Retinal pigment epithelial cell (primary cell): ENCODE measurements at regions not wholly inside any gene's neighbourhood (a gene's known extent, or its start where the extent isn't known, plus 50 kb on each side); places are given as distances from the start of the nearest gene placed in this dataset.

Source experiments
- DNase-seq: peaks from one replicate; pipeline ENCODE4 v3.0.0-alpha.2; 2010; ENCODE audit warnings: low read depth
- H3K4me3 ChIP-seq: 2 replicates; pipeline ENCODE4 v1.5.1; 2011; ENCODE audit warnings: mild to moderate bottlenecking, low read length, control low read depth, moderate library complexity
- CTCF ChIP-seq: conservative IDR thresholded peaks from 2 replicates; pipeline ENCODE4 v1.5.1; 2011; ENCODE audit warnings: low read depth, low read length, control low read depth, inconsistent platforms

- no peak overlapping the region for H3K4me3 ChIP-seq
- TF ChIP-seq CTCF: no peak
- no peak for DNase-seq
Observed at GRCh38 chr5:25033658-25034057, 388.9 kb upstream of the CDH10 start.

- H3K4me3 ChIP-seq: no peak overlapping the region
- peak; percentile 51 for DNase-seq
- TF ChIP-seq CTCF: no peak
Observed at GRCh38 chr5:25029004-25029403, 384.2 kb upstream of the CDH10 start.

GRCh38 chr5:25027526-25027925 lies 382.7 kb upstream of the CDH10 start:
- DNase-seq: no peak
- no peak overlapping the region for H3K4me3 ChIP-seq
- TF ChIP-seq CTCF: no peak

- H3K4me3 ChIP-seq: no peak overlapping the region
- no peak for DNase-seq
- TF ChIP-seq CTCF: no peak
Observed at GRCh38 chr5:25027061-25027460, 382.3 kb upstream of the CDH10 start.

- no peak for DNase-seq
- H3K4me3 ChIP-seq: no peak overlapping the region
- no peak for TF ChIP-seq CTCF
Observed at GRCh38 chr5:25025831-25026230, 381.1 kb upstream of the CDH10 start.

GRCh38 chr5:25020454-25020853 lies 375.7 kb upstream of the CDH10 start:
- no peak overlapping the region for H3K4me3 ChIP-seq
- no peak for TF ChIP-seq CTCF
- DNase-seq: no peak

GRCh38 chr5:25009063-25009462 lies 364.3 kb upstream of the CDH10 start:
- DNase-seq: no peak
- H3K4me3 ChIP-seq: no peak overlapping the region
- TF ChIP-seq CTCF: no peak
